ENCODE measurements at regions not wholly inside any gene's neighbourhood (a gene's known extent, or its start where the extent isn't known, plus 50 kb on each side); places are given as distances from the start of the nearest gene placed in this dataset.
A peak's percentile ranks its signal among the peaks of the same experiment; 100 is the strongest.

- Mint-ChIP-seq H3K4me3 (ENCODE audit: low read depth) (no peak overlapping the region), H3K27me3 (peaks cover 15% of the 10 kb centered on the region), H3K36me3 (ENCODE audit: insufficient read depth) (no peaks in the 10 kb centered on the region), H3K9me3 (ENCODE audit: low read depth) (no peaks in the 10 kb centered on the region), H3K4me1 (ENCODE audit: low read depth) (peaks cover 61% of the 10 kb centered on the region), H3K27ac (no peak overlapping the region)
- DNase-seq (ENCODE audit: low spot score, unreplicated experiment) = no peak
- TF ChIP-seq CTCF (IDR thresholded peaks at IDR 0.05; ENCODE audit: unreplicated experiment) = no peak
These were observed 54.1 kb upstream of the HES1 start for GRCh38 chr3:194081826-194082225.

GRCh38 chr3:194082743-194083636 lies 53.0 kb upstream of the HES1 start:
- Mint-ChIP-seq H3K27me3 (peaks cover 17% of the 10 kb centered on the region), H3K4me3 (ENCODE audit: low read depth) (no peak overlapping the region), H3K27ac (peak overlapping the region; percentile 15), H3K9me3 (ENCODE audit: low read depth) (no peaks in the 10 kb centered on the region), H3K4me1 (ENCODE audit: low read depth) (peaks cover 58% of the 10 kb centered on the region), H3K36me3 (ENCODE audit: insufficient read depth) (no peaks in the 10 kb centered on the region)
- no peak for TF ChIP-seq CTCF (IDR thresholded peaks at IDR 0.05; ENCODE audit: unreplicated experiment)
- DNase-seq (ENCODE audit: low spot score, unreplicated experiment) = no peak

DNA sequence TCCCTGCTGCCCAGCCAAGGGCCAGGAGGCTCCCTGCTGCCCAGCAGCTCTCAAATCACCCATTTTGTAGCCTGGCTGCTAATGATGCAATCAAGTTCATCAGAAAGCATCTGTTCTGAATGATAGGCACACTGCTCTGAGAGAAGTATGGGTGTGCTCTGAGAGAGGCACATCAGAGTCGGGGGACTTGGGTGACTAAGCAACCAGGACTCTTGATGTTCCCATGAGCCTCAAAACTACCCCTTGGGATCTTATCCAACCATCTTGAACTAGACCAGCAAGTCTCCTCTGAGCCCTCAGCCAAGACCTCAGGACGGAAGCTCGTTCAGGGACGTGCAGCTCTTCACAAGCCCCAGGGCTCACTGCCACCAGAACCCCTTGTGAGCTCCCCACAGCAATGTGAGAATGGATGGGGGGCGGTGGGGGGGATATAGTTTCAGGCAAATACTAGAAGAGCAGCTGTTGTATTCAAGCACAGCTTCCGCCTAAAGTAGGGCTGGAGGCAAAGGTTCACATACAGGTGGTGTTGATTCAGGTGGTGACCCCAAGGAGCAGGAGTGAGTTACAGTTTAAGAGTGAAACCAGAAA lies 52.2 kb upstream of the HES1 start:
- Mint-ChIP-seq H3K27ac (no peak overlapping the region), H3K4me1 (ENCODE audit: low read depth) (peaks cover 50% of the 10 kb centered on the region), H3K4me3 (ENCODE audit: low read depth) (no peak overlapping the region), H3K27me3 (peaks cover 17% of the 10 kb centered on the region), H3K9me3 (ENCODE audit: low read depth) (no peaks in the 10 kb centered on the region), H3K36me3 (ENCODE audit: insufficient read depth) (no peaks in the 10 kb centered on the region)
- DNase-seq (ENCODE audit: low spot score, unreplicated experiment) = no peak
- no peak for TF ChIP-seq CTCF (IDR thresholded peaks at IDR 0.05; ENCODE audit: unreplicated experiment)

DNA sequence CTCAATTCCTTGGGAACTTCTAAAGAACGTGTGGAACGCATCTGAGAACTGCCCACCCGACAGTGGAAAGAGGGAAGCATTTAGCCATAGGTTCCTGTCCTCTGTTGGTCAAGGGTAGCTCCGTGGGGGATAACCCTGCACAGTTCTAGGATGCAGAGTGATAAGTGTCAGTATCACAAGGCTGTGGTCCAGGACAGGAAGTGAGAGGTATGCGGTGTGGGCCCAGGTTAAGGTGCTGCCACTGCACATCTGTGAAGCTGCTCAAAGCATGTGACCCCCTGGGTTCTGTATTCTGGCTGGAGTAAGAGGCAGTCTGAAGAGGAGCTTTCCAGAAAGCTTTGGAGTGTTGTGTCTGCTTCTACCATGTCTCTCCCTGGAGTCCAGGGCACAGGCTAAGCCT lies 51.7 kb upstream of the HES1 start:
- DNase-seq (ENCODE audit: low spot score, unreplicated experiment) = no peak
- Mint-ChIP-seq H3K9me3 (ENCODE audit: low read depth) (no peaks in the 10 kb centered on the region), H3K27ac (no peak overlapping the region), H3K36me3 (ENCODE audit: insufficient read depth) (no peaks in the 10 kb centered on the region), H3K4me3 (ENCODE audit: low read depth) (no peak overlapping the region), H3K4me1 (ENCODE audit: low read depth) (peaks cover 47% of the 10 kb centered on the region), H3K27me3 (peaks cover 17% of the 10 kb centered on the region)
- TF ChIP-seq CTCF (IDR thresholded peaks at IDR 0.05; ENCODE audit: unreplicated experiment) = no peak
